Ishikawa (cell line): ENCODE measurements at regions not wholly inside any gene's neighbourhood (a gene's known extent, or its start where the extent isn't known, plus 50 kb on each side); places are given as distances from the start of the nearest gene placed in this dataset.

Experiments
- CEBPB ChIP-seq: IDR thresholded peaks from 2 replicates; pipeline ENCODE4 v1.6.1; 2012
- CREB1 ChIP-seq: IDR thresholded peaks from 2 replicates; pipeline ENCODE4 v1.6.1; 2012; ENCODE audit warnings: low read depth
- EP300 ChIP-seq: IDR thresholded peaks from 2 replicates; pipeline ENCODE4 v1.6.1; 2012; ENCODE audit warnings: borderline replicate concordance
- FOXM1 ChIP-seq: IDR thresholded peaks from 2 replicates; pipeline ENCODE4 v1.6.1; 2012; ENCODE audit warnings: low read depth, borderline replicate concordance
- NFIC ChIP-seq: IDR thresholded peaks from 2 replicates; pipeline ENCODE4 v1.6.1; 2012
- RAD21 ChIP-seq: IDR thresholded peaks from 2 replicates; pipeline ENCODE4 v1.6.1; 2012; ENCODE audit warnings: low read depth
- TAF1 ChIP-seq: IDR thresholded peaks from 2 replicates; pipeline ENCODE4 v1.6.1; 2012; ENCODE audit warnings: low read depth, mild to moderate bottlenecking
- TEAD4 ChIP-seq: IDR thresholded peaks from 2 replicates; pipeline ENCODE4 v1.6.1; 2012
- YY1 ChIP-seq: IDR thresholded peaks from 2 replicates; pipeline ENCODE4 v1.6.1; 2012; ENCODE audit warnings: low read depth
- ZBTB7A ChIP-seq: IDR thresholded peaks from 2 replicates; pipeline ENCODE4 v1.6.1; 2012; ENCODE audit warnings: low read depth
- TF ChIP-seq, protein P1 (sequence below): IDR thresholded peaks from 2 replicates; pipeline ENCODE4 v1.6.1; 2012
- TF ChIP-seq, protein P2 (sequence below): IDR thresholded peaks from 2 replicates; pipeline ENCODE4 v1.6.1; 2012; ENCODE audit warnings: low read depth, mild to moderate bottlenecking
- TF ChIP-seq, protein P3 (sequence below): IDR thresholded peaks from 2 replicates; pipeline ENCODE4 v1.6.1; 2012

DNA sequence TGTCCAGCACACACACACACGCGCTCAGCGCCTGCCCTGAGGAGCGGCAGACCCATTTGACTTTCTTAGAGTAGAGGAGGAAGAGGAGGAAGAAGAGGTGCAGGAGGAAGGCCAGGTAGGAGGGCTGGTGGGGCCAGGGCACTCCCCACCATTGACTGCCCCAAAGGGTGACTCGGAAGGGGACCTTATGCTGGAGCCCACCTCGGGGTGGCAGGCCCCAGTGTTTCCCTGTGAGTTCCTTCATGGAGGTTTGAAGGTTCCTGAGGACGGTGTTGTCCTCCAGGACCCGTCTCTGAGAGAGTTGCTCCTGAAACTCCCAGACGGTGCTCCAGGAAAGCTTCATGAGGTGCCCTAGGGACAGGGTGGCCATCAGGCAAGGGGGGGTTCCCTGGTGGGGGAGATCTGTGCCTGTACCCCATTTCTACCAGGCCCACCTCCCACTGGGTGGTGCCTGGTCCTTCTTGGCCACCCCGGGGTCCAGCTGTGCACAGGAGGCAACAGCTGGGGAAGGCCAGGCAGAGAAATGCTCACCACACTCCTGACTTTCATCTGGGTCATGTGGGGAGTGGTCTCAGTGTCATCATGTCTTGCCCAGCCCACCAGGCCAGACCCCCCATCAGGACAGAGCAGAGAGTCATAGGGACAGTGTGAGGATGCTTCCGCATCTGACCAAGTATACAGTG lies 89.5 kb downstream of the TNFRSF13B start:
- TF ChIP-seq RAD21 (no peak), TEAD4 (no peak), EP300 (no peak), TAF1 (no peak), CREB1 (no peak), NFIC (no peak), FOXM1 (no peak), YY1 (no peak), CEBPB (no peak), ZBTB7A (no peak)
- TF ChIP-seq, protein P1, sequence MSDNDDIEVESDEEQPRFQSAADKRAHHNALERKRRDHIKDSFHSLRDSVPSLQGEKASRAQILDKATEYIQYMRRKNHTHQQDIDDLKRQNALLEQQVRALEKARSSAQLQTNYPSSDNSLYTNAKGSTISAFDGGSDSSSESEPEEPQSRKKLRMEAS: no peak
- TF ChIP-seq, protein P2, sequence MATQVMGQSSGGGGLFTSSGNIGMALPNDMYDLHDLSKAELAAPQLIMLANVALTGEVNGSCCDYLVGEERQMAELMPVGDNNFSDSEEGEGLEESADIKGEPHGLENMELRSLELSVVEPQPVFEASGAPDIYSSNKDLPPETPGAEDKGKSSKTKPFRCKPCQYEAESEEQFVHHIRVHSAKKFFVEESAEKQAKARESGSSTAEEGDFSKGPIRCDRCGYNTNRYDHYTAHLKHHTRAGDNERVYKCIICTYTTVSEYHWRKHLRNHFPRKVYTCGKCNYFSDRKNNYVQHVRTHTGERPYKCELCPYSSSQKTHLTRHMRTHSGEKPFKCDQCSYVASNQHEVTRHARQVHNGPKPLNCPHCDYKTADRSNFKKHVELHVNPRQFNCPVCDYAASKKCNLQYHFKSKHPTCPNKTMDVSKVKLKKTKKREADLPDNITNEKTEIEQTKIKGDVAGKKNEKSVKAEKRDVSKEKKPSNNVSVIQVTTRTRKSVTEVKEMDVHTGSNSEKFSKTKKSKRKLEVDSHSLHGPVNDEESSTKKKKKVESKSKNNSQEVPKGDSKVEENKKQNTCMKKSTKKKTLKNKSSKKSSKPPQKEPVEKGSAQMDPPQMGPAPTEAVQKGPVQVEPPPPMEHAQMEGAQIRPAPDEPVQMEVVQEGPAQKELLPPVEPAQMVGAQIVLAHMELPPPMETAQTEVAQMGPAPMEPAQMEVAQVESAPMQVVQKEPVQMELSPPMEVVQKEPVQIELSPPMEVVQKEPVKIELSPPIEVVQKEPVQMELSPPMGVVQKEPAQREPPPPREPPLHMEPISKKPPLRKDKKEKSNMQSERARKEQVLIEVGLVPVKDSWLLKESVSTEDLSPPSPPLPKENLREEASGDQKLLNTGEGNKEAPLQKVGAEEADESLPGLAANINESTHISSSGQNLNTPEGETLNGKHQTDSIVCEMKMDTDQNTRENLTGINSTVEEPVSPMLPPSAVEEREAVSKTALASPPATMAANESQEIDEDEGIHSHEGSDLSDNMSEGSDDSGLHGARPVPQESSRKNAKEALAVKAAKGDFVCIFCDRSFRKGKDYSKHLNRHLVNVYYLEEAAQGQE: no peak
- TF ChIP-seq, protein P3, sequence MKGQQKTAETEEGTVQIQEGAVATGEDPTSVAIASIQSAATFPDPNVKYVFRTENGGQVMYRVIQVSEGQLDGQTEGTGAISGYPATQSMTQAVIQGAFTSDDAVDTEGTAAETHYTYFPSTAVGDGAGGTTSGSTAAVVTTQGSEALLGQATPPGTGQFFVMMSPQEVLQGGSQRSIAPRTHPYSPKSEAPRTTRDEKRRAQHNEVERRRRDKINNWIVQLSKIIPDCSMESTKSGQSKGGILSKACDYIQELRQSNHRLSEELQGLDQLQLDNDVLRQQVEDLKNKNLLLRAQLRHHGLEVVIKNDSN: no peak
